ENCODE measurements at regions not wholly inside any gene's neighbourhood (a gene's known extent, or its start where the extent isn't known, plus 50 kb on each side); places are given as distances from the start of the nearest gene placed in this dataset.

- no peak for DNase-seq (ENCODE audit: low read depth in 2 of 3, low spot score in 2 of 3)
Observed at GRCh38 chr20:53750827-53751619, 157.4 kb upstream of the ZNF217 start.

GRCh38 chr20:53749499-53749898 is 155.9 kb upstream of the ZNF217 start:
- no peak for DNase-seq (ENCODE audit: low read depth in 2 of 3, low spot score in 2 of 3)

- no peak for DNase-seq (ENCODE audit: low read depth in 2 of 3, low spot score in 2 of 3)
Observed at GRCh38 chr20:53748821-53749421, 155.3 kb upstream of the ZNF217 start.

- no peak for DNase-seq (ENCODE audit: low read depth in 2 of 3, low spot score in 2 of 3)
Observed at GRCh38 chr20:53748176-53748575, 154.5 kb upstream of the ZNF217 start.

GRCh38 chr20:53743607-53744260 is 150.1 kb upstream of the ZNF217 start:
- no peak for DNase-seq (ENCODE audit: low read depth in 2 of 3, low spot score in 2 of 3)

- DNase-seq (ENCODE audit: low read depth in 2 of 3, low spot score in 2 of 3), result no peak
Observed at GRCh38 chr20:53742685-53743081, 149.0 kb upstream of the ZNF217 start.

GRCh38 chr20:53741726-53742028 is 148.0 kb upstream of the ZNF217 start:
- DNase-seq (ENCODE audit: low read depth in 2 of 3, low spot score in 2 of 3), result no peak

GRCh38 chr20:53739799-53740785 is 146.5 kb upstream of the ZNF217 start:
- DNase-seq (ENCODE audit: low read depth in 2 of 3, low spot score in 2 of 3), result no peak

- no peak for DNase-seq (ENCODE audit: low read depth in 2 of 3, low spot score in 2 of 3)
Observed at GRCh38 chr20:53738945-53739798, 145.5 kb upstream of the ZNF217 start.

- no peak for DNase-seq (ENCODE audit: low read depth in 2 of 3, low spot score in 2 of 3)
Observed at GRCh38 chr20:53738039-53738944, 144.7 kb upstream of the ZNF217 start.

GRCh38 chr20:53737396-53738038 is 143.9 kb upstream of the ZNF217 start:
- DNase-seq (ENCODE audit: low read depth in 2 of 3, low spot score in 2 of 3), result no peak

GRCh38 chr20:53736757-53737395 is 143.2 kb upstream of the ZNF217 start:
- DNase-seq (ENCODE audit: low read depth in 2 of 3, low spot score in 2 of 3), result no peak

GRCh38 chr20:53736122-53736756 is 142.6 kb upstream of the ZNF217 start:
- DNase-seq (ENCODE audit: low read depth in 2 of 3, low spot score in 2 of 3), result no peak

- no peak for DNase-seq (ENCODE audit: low read depth in 2 of 3, low spot score in 2 of 3)
Observed at GRCh38 chr20:53735536-53736050, 142.0 kb upstream of the ZNF217 start.

- no peak for DNase-seq (ENCODE audit: low read depth in 2 of 3, low spot score in 2 of 3)
Observed at GRCh38 chr20:53734006-53734688, 140.5 kb upstream of the ZNF217 start.

- no peak for DNase-seq (ENCODE audit: low read depth in 2 of 3, low spot score in 2 of 3)
Observed at GRCh38 chr20:53731595-53731994, 138.0 kb upstream of the ZNF217 start.

- no peak for DNase-seq (ENCODE audit: low read depth in 2 of 3, low spot score in 2 of 3)
Observed at GRCh38 chr20:53728359-53728758, 134.7 kb upstream of the ZNF217 start.

Data from activated CD8-positive, alpha-beta memory T cell treated with anti-CD3 and anti-CD28 coated beads for 48 hours (primary cell).